ENCODE measurements at regions not wholly inside any gene's neighbourhood (a gene's known extent, or its start where the extent isn't known, plus 50 kb on each side); places are given as distances from the start of the nearest gene placed in this dataset.
A peak's percentile ranks its signal among the peaks of the same experiment; 100 is the strongest.

GRCh38 chr12:124504273-124505000, 63.0 kb downstream of the NCOR2 start:
- no peak for DNase-seq

GRCh38 chr12:124503305-124503704, 64.1 kb downstream of the NCOR2 start:
- no peak for DNase-seq

- no peak for DNase-seq
Observed at GRCh38 chr12:124502379-124502778, 65.0 kb downstream of the NCOR2 start.

DNA sequence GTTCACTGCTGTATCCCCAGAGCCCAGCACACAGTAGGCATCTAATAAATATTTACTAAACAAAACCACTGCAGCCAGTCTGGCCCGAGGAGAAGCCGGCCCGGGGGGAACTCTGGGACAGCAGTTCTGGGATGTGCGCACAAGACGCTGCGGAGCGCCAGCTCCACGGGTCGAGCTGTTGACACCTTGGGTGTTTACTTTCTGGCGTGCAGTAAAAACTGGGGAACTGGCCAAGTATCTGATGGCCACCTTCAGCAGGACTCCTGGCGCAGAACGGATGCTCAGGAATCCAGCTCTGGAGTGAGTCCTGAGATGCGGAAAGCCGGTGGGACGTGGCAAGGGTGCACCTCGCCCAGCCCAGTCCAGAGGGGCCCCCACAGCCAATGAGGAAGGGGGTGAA, 65.6 kb downstream of the NCOR2 start:
- no peak for DNase-seq

GRCh38 chr12:124501112-124501561, 66.3 kb downstream of the NCOR2 start:
- DNase-seq = no peak

GRCh38 chr12:124499898-124500244, 67.5 kb downstream of the NCOR2 start:
- no peak for DNase-seq

DNA sequence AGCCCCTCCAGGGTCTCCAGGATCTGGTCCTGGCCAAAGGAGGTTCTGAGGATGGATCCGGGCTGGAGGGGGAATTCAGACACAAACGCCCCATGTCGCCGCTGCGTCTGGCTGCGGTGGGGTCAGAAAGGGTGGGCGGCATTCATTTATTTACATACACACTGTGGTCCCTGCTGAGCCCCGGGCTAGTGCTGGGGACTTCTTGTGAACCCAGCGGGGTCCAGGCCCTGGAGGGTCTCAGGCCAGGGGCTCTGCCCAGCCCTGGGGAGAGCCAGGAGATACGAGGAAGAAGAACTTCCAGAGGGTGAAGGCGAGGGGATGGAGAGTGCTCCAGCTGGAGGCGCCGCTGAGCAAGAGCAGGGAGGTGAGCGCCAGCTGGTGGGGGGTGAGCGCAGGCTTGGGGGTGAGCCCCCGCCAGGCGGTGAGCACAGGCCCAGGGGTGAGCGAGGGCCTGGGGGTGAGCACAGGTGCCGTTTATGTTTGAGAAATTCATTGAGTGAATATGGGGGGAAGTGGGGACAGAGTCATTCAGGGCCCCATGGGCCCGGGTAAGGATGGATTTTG, 68.1 kb downstream of the NCOR2 start:
- no peak for DNase-seq

DNA sequence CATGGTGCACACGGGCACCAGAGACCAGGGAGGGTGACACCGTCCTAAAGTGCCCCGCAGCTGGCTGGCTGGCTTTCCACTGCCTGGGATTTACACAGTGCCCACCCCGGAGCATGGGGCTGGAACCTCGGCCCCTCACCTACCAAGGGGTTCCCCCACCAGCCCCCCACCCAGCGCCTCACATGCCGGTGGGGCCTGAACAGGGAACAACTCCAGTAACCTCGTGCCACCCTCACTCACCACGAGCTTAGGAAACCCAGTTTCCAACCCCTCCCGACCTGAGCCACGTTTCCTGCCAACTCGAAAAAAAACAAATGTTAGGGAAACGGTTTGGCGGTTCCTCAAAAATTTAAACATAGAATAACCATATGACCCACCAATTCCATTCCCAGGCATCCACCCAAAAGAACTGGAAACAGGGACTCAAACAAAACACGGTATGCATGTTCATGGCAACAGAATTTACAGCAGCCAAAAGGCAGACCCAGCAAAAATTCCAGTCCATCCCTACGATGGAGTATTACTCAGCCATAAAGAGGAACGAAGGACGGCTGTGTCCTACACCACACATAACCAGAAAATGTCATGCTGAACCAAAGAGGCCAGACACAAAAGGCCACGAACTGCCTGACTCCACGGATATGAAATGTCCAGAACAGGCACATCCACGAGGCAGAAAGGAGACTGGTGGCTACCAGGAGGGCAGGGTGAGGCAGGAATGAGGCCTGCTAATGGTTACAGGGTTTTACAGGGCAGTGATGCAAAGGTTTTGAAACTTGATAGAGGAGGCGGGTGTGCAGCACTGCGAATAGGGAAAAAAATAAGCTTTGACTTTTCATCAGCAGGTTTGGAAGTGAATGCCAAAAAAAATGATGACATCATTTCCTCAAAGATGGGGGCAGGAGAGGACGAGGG, 68.9 kb downstream of the NCOR2 start:
- DNase-seq = no peak

DNA sequence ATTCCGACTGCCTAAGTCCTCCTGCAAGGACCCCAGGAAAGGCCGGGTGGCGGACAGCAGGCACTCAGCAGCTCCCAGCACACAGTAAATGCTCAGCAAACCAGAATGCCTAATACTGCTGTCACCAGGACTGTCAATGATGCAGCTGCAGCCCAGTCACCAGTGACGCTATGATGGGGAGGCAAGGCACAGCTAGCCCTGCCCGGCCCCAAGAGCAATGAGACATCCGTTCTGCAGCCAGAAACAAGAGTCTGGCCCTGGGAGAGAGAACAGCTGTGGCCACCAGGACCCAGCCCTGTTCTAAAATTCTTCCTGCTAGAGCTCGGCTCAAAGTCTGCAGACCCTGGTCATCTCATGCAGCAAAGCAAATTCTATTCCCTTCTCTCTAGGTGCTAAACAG, 69.8 kb downstream of the NCOR2 start:
- DNase-seq = no peak

DNA sequence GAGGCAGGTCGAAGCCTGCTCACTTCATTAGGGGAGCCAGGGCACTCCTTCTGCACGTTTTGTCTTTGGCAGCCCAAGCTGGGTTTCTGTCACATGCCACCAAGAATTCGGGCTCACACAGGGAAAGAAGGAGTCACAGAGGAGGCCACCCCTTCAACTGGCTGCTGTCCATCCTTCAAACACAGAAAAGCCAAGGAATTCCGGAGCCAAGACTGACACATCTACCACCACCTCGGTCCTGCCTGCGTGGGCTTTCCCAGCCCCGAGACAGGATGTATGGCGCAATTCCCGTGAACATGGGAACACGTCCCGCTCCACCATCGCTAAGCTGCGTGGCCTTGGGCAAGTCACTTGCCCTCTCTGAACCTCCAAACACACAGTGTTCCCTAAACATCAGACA, 70.4 kb downstream of the NCOR2 start:
- no peak for DNase-seq

- DNase-seq = peak; percentile 18
Observed at GRCh38 chr12:124496584-124496983, 70.8 kb downstream of the NCOR2 start.

GRCh38 chr12:124495194-124495983, 72.0 kb downstream of the NCOR2 start:
- DNase-seq = no peak

DNA sequence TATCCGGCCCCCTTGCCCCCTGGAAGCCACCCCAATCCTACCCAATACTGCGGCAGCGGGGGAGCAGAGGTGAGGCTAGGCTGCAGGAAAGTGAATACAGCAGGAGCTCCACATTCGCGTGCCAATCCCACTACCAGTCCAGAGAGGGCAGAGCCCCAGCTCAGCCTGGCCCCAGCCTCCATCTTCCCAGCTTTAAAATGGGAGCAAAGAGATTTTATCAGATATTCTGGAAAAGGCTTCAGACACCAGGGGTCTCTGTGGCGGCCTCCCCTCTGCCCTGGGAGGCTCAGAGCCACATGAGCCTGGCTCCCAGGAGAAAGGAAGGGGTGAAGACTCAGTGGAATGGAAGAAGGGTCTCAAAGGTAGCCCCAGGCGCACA, 72.7 kb downstream of the NCOR2 start:
- no peak for DNase-seq

DNA sequence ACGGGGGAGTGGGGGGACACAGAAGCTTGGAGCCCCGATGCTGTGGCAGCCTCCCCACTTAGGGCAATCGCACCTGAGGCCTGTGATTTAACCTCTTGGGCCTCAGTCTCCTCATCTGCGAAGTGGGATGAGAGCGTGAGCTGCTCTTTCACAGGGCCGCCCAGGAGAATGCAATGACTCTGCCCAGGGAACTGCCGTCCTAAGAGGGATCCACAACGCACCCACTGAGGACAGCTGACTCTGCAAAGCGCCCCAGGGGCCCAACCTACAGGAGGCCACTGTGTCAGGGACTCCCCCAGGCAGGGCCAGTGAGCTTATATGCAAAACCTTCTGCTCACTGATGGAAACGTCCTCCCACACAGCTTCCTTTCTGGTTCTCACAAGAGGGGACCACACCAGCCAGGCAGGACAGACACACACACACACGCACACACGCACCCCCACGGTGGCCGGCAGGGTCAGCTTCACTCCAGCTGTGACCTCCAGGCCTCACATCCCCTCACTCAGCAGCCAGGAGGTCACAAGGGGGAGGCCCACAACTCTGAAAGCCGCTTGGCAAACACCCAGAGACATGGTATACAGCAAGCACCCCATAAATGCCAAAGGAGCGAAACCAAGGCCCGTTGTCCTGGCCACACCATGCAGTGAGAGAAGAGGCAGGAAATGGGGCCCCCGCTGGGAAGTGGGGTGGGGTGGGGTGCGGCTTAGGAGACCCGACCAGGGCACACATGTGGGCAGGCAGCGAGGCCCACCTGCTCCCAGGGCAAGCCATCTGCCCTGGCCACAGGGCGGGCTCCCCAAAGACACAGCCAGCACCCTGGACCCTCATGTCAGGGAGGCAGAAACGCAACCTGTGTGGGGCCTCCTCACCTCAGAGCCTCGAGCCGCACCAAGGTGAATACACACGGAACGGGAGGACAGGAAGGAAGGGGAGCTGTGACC, 73.3 kb downstream of the NCOR2 start:
- DNase-seq = no peak

DNA sequence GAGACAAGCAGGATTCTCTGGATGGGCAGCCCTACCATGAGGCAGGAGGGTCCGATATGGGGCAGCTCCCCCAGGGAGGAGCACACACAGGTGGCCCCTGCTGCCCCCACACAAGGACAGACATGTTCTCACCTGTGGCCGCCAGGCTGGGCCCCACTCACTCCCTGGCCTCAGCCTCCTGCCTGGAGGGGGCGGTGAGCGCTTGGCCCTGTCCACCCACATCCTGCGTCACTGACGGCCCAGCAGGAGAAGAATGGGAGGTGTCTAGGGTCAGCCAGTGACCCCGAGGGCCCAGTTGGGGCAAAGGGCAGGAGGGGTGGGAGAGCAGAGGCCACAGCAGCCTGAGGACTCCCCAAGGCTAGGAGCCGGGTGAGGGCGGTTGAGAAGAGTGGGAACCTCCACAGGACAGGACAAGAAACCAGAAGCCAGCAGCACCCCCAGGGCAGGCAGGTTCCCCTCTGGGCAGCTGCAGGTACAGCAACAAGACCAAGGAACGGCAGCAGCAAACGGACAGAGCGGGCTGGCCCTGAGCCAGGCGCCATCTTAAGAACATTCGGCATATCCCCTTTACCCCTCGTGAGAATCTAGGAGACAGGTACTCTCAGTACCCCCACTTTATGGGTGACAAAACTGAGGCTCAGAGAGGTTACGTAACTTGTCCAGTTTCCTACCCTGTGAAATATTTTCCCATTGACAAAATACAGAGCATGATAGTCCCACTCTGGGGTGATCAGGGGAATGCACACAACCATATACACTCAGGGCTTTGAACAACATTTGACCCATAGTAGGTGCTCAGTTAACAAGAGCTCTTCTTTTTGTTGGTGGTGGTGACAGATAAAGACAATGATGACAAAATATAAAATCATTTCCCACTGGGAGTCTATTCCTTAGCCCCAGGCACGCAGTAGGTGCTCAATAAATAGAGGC, 74.3 kb downstream of the NCOR2 start:
- DNase-seq = no peak

DNA sequence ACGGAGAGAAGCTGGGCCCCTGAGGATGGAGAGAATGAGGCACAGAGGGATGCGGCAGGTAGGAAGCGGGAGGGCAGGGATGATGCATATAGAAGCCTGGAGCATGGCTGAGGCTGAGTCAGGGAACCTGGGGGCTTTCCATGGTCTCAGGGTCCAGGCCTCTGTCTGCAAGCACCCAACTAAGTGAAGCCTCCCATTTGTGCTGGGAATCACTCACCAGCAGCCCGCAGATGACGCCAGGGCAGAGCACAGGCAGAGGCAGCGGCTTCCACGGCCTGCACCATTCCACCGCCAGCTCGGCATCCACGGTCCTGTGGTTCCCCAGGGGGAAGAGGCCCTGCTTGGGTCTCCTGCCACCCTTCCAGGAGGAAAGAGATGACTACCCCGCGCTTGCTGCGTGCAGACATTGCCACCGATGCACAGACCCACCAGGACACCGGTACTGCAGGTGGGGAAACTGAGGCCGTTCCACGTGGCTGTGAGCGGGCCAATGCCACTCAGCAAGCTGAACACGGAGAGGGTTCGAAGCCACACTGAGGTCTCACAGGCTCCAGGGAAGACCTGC, 75.5 kb downstream of the NCOR2 start:
- DNase-seq = no peak

- no peak for DNase-seq
Observed at GRCh38 chr12:124491310-124491709, 76.1 kb downstream of the NCOR2 start.

GRCh38 chr12:124490584-124491305, 76.7 kb downstream of the NCOR2 start:
- DNase-seq = no peak

DNA sequence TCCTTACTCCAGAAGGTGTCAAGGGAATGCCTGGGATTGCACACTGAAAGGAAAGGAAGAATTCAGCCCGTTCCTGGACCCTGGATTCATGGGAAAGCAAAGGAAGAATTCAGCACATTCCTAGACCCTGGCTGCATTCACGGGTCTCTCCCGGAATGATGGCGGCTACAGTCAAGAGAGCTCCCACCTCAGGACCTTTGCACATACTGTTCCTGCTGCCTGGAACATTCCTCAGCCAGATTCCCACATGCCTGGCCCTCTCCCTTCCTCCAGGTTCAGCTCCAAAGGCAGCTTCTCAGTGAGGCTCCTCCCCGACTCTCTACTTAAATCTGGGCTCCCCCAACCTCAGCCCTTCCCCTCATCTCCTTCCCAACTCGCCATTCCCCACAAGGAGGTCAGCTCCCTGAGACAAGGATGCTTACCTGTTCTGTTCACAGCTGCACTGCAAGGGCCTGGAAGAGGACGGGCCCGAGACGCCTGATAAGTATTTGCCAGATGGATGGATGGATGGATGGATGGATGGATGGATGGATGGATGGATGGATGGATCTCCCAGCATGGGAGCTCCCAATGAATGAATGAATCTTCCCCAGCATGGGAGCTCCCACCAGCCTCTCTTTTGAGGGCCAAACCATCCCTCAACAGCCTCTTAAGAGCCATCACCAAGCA, 77.4 kb downstream of the NCOR2 start:
- DNase-seq = no peak
